Neutrophil (primary cell): ENCODE measurements at regions not wholly inside any gene's neighbourhood (a gene's known extent, or its start where the extent isn't known, plus 50 kb on each side); places are given as distances from the start of the nearest gene placed in this dataset.

ENCODE experiments used
- H3K27ac ChIP-seq: fragments of 200-600 bp; sonication (generic); 2 replicates; pipeline ENCODE4 v1.5.1; 2016; ENCODE audit warnings: mild to moderate bottlenecking, moderate library complexity
- H3K27me3 ChIP-seq: fragments of 200-600 bp; sonication (generic); 2 replicates; pipeline ENCODE4 v1.6.0; 2016; ENCODE audit warnings: mild to moderate bottlenecking
- H3K36me3 ChIP-seq: fragments of 200-600 bp; sonication (generic); 2 replicates; pipeline ENCODE4 v1.5.1; 2017
- H3K4me1 ChIP-seq, 2 experiments: fragments of 200-600 bp in 1 of 2; sonication (generic) in 1 of 2; 1 replicate in 1 of 2; 2 replicates in 1 of 2; pipeline versions ENCODE4 v1.5.1 to v1.6.1; 2013 to 2016; ENCODE audit warnings: low read depth in 1 of 2, low read length in 1 of 2, mild to moderate bottlenecking in 1 of 2, moderate library complexity in 1 of 2; ENCODE audit not compliant: control insufficient read depth in 1 of 2, insufficient read depth in 1 of 2
- H3K4me3 ChIP-seq, 2 experiments: fragments of 200-600 bp in 1 of 2; sonication (generic) in 1 of 2; 1 replicate in 1 of 2; 2 replicates in 1 of 2; pipeline ENCODE4 v1.5.1; 2013 to 2016; ENCODE audit warnings: low read depth in 1 of 2, low read length in 1 of 2, mild to moderate bottlenecking in 1 of 2, moderate library complexity in 1 of 2
- H3K9me3 ChIP-seq: fragments of 200-600 bp; sonication (generic); 2 replicates; pipeline ENCODE4 v1.5.1; 2016
- CTCF ChIP-seq: fragments of 200-600 bp; sonication (generic); IDR thresholded peaks from 2 replicates; pipeline ENCODE4 v1.5.1; 2016; ENCODE audit warnings: antibody characterized with exemption

- no peak overlapping the region for H3K27ac ChIP-seq
- no peak for TF ChIP-seq CTCF
These were observed 60.7 kb upstream of the BCAT1 start for GRCh38 chr12:25009496-25010092.

DNA sequence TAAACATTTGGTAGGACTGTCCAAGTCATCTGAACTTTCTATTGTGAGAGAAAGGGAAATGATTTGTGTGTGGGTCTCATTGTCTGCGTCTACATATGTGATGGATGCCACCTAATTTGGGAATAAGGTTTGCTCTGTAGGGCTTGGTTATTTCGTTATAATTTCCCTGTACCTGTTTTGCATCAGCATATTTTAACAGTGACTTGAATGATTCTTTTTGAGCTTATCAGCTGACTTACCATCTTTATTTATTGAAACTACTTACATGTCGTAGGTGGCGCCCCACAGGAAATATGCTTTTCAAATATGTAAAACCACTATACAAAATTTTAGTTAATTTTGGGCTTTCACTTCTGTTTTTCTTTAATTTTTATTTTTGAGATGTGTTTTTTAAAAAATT lies 56.5 kb upstream of the BCAT1 start:
- no peaks in the 10 kb centered on the region for H3K9me3 ChIP-seq
- H3K27me3 ChIP-seq: no peaks in the 10 kb centered on the region
- H3K27ac ChIP-seq: no peak overlapping the region
- no peaks in the 10 kb centered on the region for H3K4me1 ChIP-seq
- no peak for TF ChIP-seq CTCF
- H3K4me3 ChIP-seq: no peak overlapping the region
- H3K36me3 ChIP-seq: no peaks in the 10 kb centered on the region

More at GRCh38 chr12:25009496-25010092, 60.7 kb upstream of the BCAT1 start:
- Histone ChIP-seq H3K9me3 (no peaks in the 10 kb centered on the region), H3K4me1 (no peaks in the 10 kb centered on the region), H3K27me3 (no peaks in the 10 kb centered on the region), H3K36me3 (no peaks in the 10 kb centered on the region), H3K4me3 (no peak overlapping the region)

- no peak for TF ChIP-seq CTCF
- H3K36me3 ChIP-seq: no peaks in the 10 kb centered on the region
- H3K27me3 ChIP-seq: no peaks in the 10 kb centered on the region
- no peaks in the 10 kb centered on the region for H3K9me3 ChIP-seq
- H3K4me1 ChIP-seq: no peaks in the 10 kb centered on the region
- H3K4me3 ChIP-seq: no peak overlapping the region
- H3K27ac ChIP-seq: no peak overlapping the region
These were observed 55.5 kb upstream of the BCAT1 start for GRCh38 chr12:25004447-25004846.

DNA sequence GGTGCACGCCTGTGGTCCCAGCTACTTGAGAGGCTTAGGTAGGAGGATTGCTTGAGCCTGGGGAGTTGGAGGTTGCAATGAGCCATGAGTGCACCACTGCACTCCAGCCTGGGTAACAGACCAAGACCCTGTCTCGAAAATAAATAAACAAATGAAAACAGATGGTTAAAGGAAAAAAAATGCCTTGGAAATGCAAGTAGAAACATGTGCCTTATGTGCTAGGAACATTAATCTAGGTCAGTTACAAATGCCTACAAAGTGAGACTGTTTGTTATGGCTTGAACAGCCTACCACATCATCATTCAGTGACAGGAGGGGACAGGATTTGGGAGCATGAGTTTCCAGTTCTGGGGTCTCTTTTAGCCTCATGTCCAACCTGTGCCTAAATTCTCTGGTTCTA lies 52.4 kb upstream of the BCAT1 start:
- no peak for TF ChIP-seq CTCF

More for the DNA sequence above, 52.4 kb upstream of the BCAT1 start:
- Histone ChIP-seq H3K4me1 (no peaks in the 10 kb centered on the region), H3K36me3 (no peaks in the 10 kb centered on the region), H3K27ac (no peak overlapping the region), H3K27me3 (peaks cover 4% of the 10 kb centered on the region), H3K9me3 (no peaks in the 10 kb centered on the region), H3K4me3 (no peak overlapping the region)
